ENCODE measurements at regions not wholly inside any gene's neighbourhood (a gene's known extent, or its start where the extent isn't known, plus 50 kb on each side); places are given as distances from the start of the nearest gene placed in this dataset.

DNA sequence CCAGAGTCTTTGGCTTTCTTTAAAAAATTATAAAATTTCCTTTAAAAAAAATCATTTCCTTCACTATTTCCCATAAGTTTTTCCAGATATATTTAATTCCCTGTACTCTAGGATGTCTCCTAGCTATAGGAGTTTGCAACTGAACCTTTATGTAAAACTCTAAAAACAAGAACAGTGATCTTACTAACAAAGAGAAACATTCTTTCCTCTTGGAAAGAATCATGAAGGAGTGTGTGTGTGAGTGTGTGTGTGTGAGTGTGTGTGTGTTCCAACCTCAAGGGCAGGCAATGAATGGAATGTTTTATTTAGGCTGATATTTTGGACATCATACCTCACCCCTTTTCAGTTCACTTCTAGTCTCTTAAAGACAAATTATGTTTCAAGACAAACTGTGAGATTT is 309.2 kb downstream of the CEMIP2 start:
- Mint-ChIP-seq H3K27me3 (ENCODE audit: insufficient read depth, low read depth) (peaks cover 2% of the 10 kb centered on the region), H3K9me3 (no peaks in the 10 kb centered on the region), H3K4me3 (no peak overlapping the region), H3K4me1 (peaks cover 6% of the 10 kb centered on the region), H3K36me3 (no peaks in the 10 kb centered on the region), H3K27ac (no peak overlapping the region)
- Histone ChIP-seq H3K27ac (no peak overlapping the region), H3K4me2 (no peak overlapping the region), H3K9me3 (ENCODE audit: low read depth) (no peaks in the 10 kb centered on the region), H4K20me1 (ENCODE audit: low read depth) (no peaks in the 10 kb centered on the region), H3K4me3 (no peak overlapping the region), H2AFZ (replicated peaks) (no peak overlapping the region), H3K27me3 (no peaks in the 10 kb centered on the region), H3K9ac (no peak overlapping the region), H3K36me3 (no peaks in the 10 kb centered on the region), H3F3A (ENCODE audit: low read depth) (no peaks in the 10 kb centered on the region), H3K79me2 (ENCODE audit: low read depth) (no peaks in the 10 kb centered on the region), H3K4me1 (peaks cover 17% of the 10 kb centered on the region)
- TF ChIP-seq, protein P1, sequence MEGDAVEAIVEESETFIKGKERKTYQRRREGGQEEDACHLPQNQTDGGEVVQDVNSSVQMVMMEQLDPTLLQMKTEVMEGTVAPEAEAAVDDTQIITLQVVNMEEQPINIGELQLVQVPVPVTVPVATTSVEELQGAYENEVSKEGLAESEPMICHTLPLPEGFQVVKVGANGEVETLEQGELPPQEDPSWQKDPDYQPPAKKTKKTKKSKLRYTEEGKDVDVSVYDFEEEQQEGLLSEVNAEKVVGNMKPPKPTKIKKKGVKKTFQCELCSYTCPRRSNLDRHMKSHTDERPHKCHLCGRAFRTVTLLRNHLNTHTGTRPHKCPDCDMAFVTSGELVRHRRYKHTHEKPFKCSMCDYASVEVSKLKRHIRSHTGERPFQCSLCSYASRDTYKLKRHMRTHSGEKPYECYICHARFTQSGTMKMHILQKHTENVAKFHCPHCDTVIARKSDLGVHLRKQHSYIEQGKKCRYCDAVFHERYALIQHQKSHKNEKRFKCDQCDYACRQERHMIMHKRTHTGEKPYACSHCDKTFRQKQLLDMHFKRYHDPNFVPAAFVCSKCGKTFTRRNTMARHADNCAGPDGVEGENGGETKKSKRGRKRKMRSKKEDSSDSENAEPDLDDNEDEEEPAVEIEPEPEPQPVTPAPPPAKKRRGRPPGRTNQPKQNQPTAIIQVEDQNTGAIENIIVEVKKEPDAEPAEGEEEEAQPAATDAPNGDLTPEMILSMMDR (IDR thresholded peaks at IDR 0.05): no peak
- TF ChIP-seq EZH2 (IDR thresholded peaks at IDR 0.05): no peak
- no peak for TF ChIP-seq EZH2phosphoT487 (IDR thresholded peaks at IDR 0.05)
- DNase-seq (ENCODE audit: low spot score): no peak

DNA sequence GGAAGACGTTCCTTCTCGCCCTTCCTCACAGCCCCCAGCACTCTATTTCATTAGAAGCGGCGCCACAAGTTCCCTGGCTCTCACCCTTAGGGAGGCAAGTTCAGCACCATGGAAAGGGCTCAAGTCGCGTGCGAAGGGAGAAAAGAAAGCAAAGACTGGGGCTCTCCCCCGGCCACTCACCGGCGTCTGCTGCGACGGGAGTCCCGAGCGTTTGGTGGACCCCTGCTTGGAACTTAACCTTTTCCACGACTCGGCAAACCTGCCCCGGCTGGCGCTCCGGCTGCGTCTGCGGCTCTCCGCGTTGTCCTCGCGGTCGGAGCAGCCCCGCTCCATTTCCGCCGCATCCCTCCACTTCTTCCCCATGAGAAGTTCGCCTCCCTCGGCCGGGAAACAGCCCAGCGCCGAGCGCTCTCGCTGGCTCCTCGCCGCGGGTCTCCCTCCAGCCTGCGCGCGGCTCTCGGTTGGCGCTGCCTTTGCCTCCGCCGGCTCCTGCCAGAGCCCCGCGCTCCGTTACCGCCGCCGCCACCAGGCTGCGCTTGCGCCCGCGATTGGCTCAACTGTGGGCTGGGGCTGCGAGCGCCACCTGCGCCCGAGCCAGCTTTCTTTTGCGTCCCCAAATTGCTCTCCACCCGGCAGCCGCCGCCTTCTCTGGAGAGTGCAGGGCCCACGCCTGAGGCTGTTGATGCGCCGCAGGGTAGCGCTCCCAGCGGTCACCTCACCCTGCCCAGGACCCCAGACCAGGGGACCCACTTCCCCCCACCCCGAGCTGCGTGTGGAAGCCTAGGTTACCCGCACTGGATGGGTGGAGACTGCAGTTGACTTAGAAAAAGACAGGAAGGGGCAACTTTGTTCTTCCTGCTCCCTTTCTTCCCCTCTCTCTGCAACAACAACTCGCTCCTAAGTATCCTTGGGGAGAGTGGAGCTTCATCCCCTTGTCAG is 321.6 kb downstream of the CEMIP2 start:
- peaks cover 27% of the 10 kb centered on the region for H3K4me1 Mint-ChIP-seq
- DNase-seq (ENCODE audit: low spot score): peak; percentile 95
- Histone ChIP-seq H3K27ac (peak overlapping the region; percentile 30), H4K20me1 (ENCODE audit: low read depth) (peaks cover 2% of the 10 kb centered on the region), H3K36me3 (no peaks in the 10 kb centered on the region), H3K79me2 (ENCODE audit: low read depth) (no peaks in the 10 kb centered on the region), H3K9ac (no peak overlapping the region), H3K4me2 (peak overlapping the region; percentile 82), H2AFZ (replicated peaks) (peak overlapping the region; percentile 93), H3K4me1 (peaks cover 21% of the 10 kb centered on the region), H3K9me3 (ENCODE audit: low read depth) (peaks cover 6% of the 10 kb centered on the region), H3F3A (ENCODE audit: low read depth) (peaks cover 28% of the 10 kb centered on the region), H3K27me3 (peaks cover 16% of the 10 kb centered on the region), H3K4me3 (peak overlapping the region; percentile 52)
- peak overlapping the region; percentile 90 for H3K4me3 Mint-ChIP-seq
- TF ChIP-seq EZH2phosphoT487 (IDR thresholded peaks at IDR 0.05) (peak; percentile 57), EZH2 (IDR thresholded peaks at IDR 0.05) (peak; percentile 54)
- TF ChIP-seq, protein P1 (IDR thresholded peaks at IDR 0.05): peak; percentile 55
- H3K27me3 Mint-ChIP-seq (ENCODE audit: insufficient read depth, low read depth): peaks cover 10% of the 10 kb centered on the region
- H3K27ac Mint-ChIP-seq: no peak overlapping the region
- H3K36me3 Mint-ChIP-seq: no peaks in the 10 kb centered on the region
- H3K9me3 Mint-ChIP-seq: no peaks in the 10 kb centered on the region

DNA sequence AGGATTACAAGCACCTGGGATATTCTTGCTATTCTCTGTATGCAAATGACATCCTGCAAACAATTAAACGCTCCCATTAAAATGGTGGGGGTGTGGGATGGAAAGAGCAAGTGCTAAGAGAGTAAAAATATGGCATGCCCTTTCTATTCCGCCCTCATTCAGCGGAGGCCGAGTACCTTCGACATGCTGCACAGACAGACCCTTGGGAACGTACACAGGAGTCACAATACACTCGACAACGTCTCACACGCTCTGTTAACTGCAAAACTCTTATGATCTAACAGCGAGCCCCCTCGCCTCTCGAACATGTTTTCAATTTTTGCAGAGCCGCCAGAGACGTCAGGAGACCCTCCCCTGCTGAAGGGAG is 322.2 kb downstream of the CEMIP2 start:
- Histone ChIP-seq H3K79me2 (ENCODE audit: low read depth) (no peaks in the 10 kb centered on the region), H3K9ac (no peak overlapping the region), H4K20me1 (ENCODE audit: low read depth) (peaks cover 2% of the 10 kb centered on the region), H3K4me2 (peak overlapping the region; percentile 82), H3K4me3 (peak overlapping the region; percentile 52), H3F3A (ENCODE audit: low read depth) (peaks cover 28% of the 10 kb centered on the region), H3K36me3 (no peaks in the 10 kb centered on the region), H3K27ac (no peak overlapping the region), H3K4me1 (peaks cover 27% of the 10 kb centered on the region), H3K27me3 (peaks cover 16% of the 10 kb centered on the region), H3K9me3 (ENCODE audit: low read depth) (no peaks in the 10 kb centered on the region), H2AFZ (replicated peaks) (no peak overlapping the region)
- H3K27me3 Mint-ChIP-seq (ENCODE audit: insufficient read depth, low read depth): peaks cover 10% of the 10 kb centered on the region
- H3K9me3 Mint-ChIP-seq: no peaks in the 10 kb centered on the region
- H3K36me3 Mint-ChIP-seq: no peaks in the 10 kb centered on the region
- TF ChIP-seq EZH2phosphoT487 (IDR thresholded peaks at IDR 0.05) (no peak), EZH2 (IDR thresholded peaks at IDR 0.05) (no peak)
- TF ChIP-seq, protein P1 (IDR thresholded peaks at IDR 0.05): no peak
- peak overlapping the region; percentile 90 for H3K4me3 Mint-ChIP-seq
- no peak for DNase-seq (ENCODE audit: low spot score)
- peaks cover 27% of the 10 kb centered on the region for H3K4me1 Mint-ChIP-seq
- no peak overlapping the region for H3K27ac Mint-ChIP-seq
